Activated naive CD8-positive, alpha-beta T cell treated with anti-CD3 and anti-CD28 coated beads, Interleukin-2, amount 50 U/mL, for 24 hours (primary cell): ENCODE measurements at regions not wholly inside any gene's neighbourhood (a gene's known extent, or its start where the extent isn't known, plus 50 kb on each side); places are given as distances from the start of the nearest gene placed in this dataset.

Source experiments
- ATAC-seq: fragments of 150-1000 bp; cut with Tn5 transposase; one replicate; pipeline ENCODE4 v1.10.0; 2021
- DNase-seq: peaks from one replicate; pipeline ENCODE4 v3.0.0; 2021
- H3K27ac Mint-ChIP-seq: one replicate; pipeline ENCODE4 v1.8.0; 2021; ENCODE audit warnings: mild to moderate bottlenecking, mixed read lengths
- H3K27me3 Mint-ChIP-seq: one replicate; pipeline ENCODE4 v1.8.0; 2021; ENCODE audit warnings: mixed read lengths
- H3K36me3 Mint-ChIP-seq: one replicate; pipeline ENCODE4 v1.8.0; 2021; ENCODE audit warnings: low read depth, mixed read lengths
- H3K4me1 Mint-ChIP-seq: one replicate; pipeline ENCODE4 v1.8.0; 2021; ENCODE audit warnings: mixed read lengths
- H3K4me3 Mint-ChIP-seq: one replicate; pipeline ENCODE4 v1.8.0; 2021; ENCODE audit warnings: mild to moderate bottlenecking, moderate library complexity, mixed read lengths
- H3K9me3 Mint-ChIP-seq: one replicate; pipeline ENCODE4 v1.8.0; 2021; ENCODE audit warnings: mixed read lengths

GRCh38 chr4:31917334-31917733, 1197.2 kb downstream of the PCDH7 start:
- no peak for DNase-seq

GRCh38 chr4:31918891-31919290, 1198.7 kb downstream of the PCDH7 start:
- no peak for ATAC-seq
- Mint-ChIP-seq H3K4me1 (no peaks in the 10 kb centered on the region), H3K9me3 (peaks cover 30% of the 10 kb centered on the region)

More at GRCh38 chr4:31917334-31917733, 1197.2 kb downstream of the PCDH7 start:
- Mint-ChIP-seq H3K27ac (no peak overlapping the region), H3K9me3 (peaks cover 27% of the 10 kb centered on the region), H3K4me3 (no peak overlapping the region), H3K36me3 (no peaks in the 10 kb centered on the region), H3K27me3 (no peaks in the 10 kb centered on the region), H3K4me1 (no peaks in the 10 kb centered on the region)
- ATAC-seq: no peak

GRCh38 chr4:31923634-31924033, 1203.5 kb downstream of the PCDH7 start:
- H3K27ac Mint-ChIP-seq: no peak overlapping the region
- H3K4me3 Mint-ChIP-seq: no peak overlapping the region
- no peaks in the 10 kb centered on the region for H3K4me1 Mint-ChIP-seq
- DNase-seq (no peak), ATAC-seq (no peak)
- H3K36me3 Mint-ChIP-seq: no peaks in the 10 kb centered on the region
- no peaks in the 10 kb centered on the region for H3K27me3 Mint-ChIP-seq
- H3K9me3 Mint-ChIP-seq: peaks cover 19% of the 10 kb centered on the region

More at GRCh38 chr4:31918891-31919290, 1198.7 kb downstream of the PCDH7 start:
- H3K36me3 Mint-ChIP-seq: no peaks in the 10 kb centered on the region
- no peak overlapping the region for H3K27ac Mint-ChIP-seq
- DNase-seq: no peak
- H3K27me3 Mint-ChIP-seq: no peaks in the 10 kb centered on the region
- H3K4me3 Mint-ChIP-seq: no peak overlapping the region

GRCh38 chr4:31929676-31930345, 1209.6 kb downstream of the PCDH7 start:
- ATAC-seq (no peak), DNase-seq (no peak)
- Mint-ChIP-seq H3K4me1 (no peaks in the 10 kb centered on the region), H3K9me3 (peaks cover 9% of the 10 kb centered on the region), H3K27me3 (no peaks in the 10 kb centered on the region), H3K36me3 (no peaks in the 10 kb centered on the region), H3K27ac (no peak overlapping the region), H3K4me3 (no peak overlapping the region)

GRCh38 chr4:31946456-31946855, 1226.3 kb downstream of the PCDH7 start:
- H3K27me3 Mint-ChIP-seq: no peaks in the 10 kb centered on the region
- no peaks in the 10 kb centered on the region for H3K4me1 Mint-ChIP-seq
- DNase-seq (no peak), ATAC-seq (no peak)
- no peaks in the 10 kb centered on the region for H3K9me3 Mint-ChIP-seq
- H3K36me3 Mint-ChIP-seq: no peaks in the 10 kb centered on the region
- H3K27ac Mint-ChIP-seq: no peak overlapping the region
- H3K4me3 Mint-ChIP-seq: no peak overlapping the region

GRCh38 chr4:31947101-31947500, 1226.9 kb downstream of the PCDH7 start:
- ATAC-seq: no peak
- H3K36me3 Mint-ChIP-seq: no peaks in the 10 kb centered on the region
- DNase-seq: no peak
- H3K27me3 Mint-ChIP-seq: no peaks in the 10 kb centered on the region
- H3K4me3 Mint-ChIP-seq: no peak overlapping the region
- H3K27ac Mint-ChIP-seq: no peak overlapping the region
- no peaks in the 10 kb centered on the region for H3K4me1 Mint-ChIP-seq
- H3K9me3 Mint-ChIP-seq: no peaks in the 10 kb centered on the region

GRCh38 chr4:31949045-31949444, 1228.9 kb downstream of the PCDH7 start:
- no peaks in the 10 kb centered on the region for H3K36me3 Mint-ChIP-seq
- H3K4me1 Mint-ChIP-seq: no peaks in the 10 kb centered on the region
- ATAC-seq (no peak), DNase-seq (no peak)
- H3K9me3 Mint-ChIP-seq: no peaks in the 10 kb centered on the region
- H3K27ac Mint-ChIP-seq: no peak overlapping the region
- H3K27me3 Mint-ChIP-seq: no peaks in the 10 kb centered on the region
- no peak overlapping the region for H3K4me3 Mint-ChIP-seq

GRCh38 chr4:31955346-31955745, 1235.2 kb downstream of the PCDH7 start:
- DNase-seq (no peak), ATAC-seq (no peak)
- Mint-ChIP-seq H3K27ac (no peak overlapping the region), H3K36me3 (no peaks in the 10 kb centered on the region), H3K9me3 (peaks cover 18% of the 10 kb centered on the region), H3K4me3 (no peak overlapping the region), H3K27me3 (no peaks in the 10 kb centered on the region), H3K4me1 (no peaks in the 10 kb centered on the region)

- Mint-ChIP-seq H3K27me3 (no peaks in the 10 kb centered on the region), H3K4me1 (no peaks in the 10 kb centered on the region), H3K27ac (no peak overlapping the region), H3K4me3 (no peak overlapping the region), H3K9me3 (peaks cover 23% of the 10 kb centered on the region), H3K36me3 (no peaks in the 10 kb centered on the region)
- DNase-seq (no peak), ATAC-seq (no peak)
These were observed 1239.8 kb downstream of the PCDH7 start for GRCh38 chr4:31959972-31960371.

GRCh38 chr4:31964685-31965084, 1244.5 kb downstream of the PCDH7 start:
- no peaks in the 10 kb centered on the region for H3K36me3 Mint-ChIP-seq

GRCh38 chr4:31968842-31969241, 1248.7 kb downstream of the PCDH7 start:
- H3K4me3 Mint-ChIP-seq: no peak overlapping the region
- no peak for DNase-seq
- H3K27me3 Mint-ChIP-seq: no peaks in the 10 kb centered on the region
- H3K27ac Mint-ChIP-seq: no peak overlapping the region
- peaks cover 7% of the 10 kb centered on the region for H3K9me3 Mint-ChIP-seq
- ATAC-seq: no peak
- H3K4me1 Mint-ChIP-seq: no peaks in the 10 kb centered on the region
- H3K36me3 Mint-ChIP-seq: no peaks in the 10 kb centered on the region

More at GRCh38 chr4:31964685-31965084, 1244.5 kb downstream of the PCDH7 start:
- no peak for DNase-seq
- Mint-ChIP-seq H3K4me3 (no peak overlapping the region), H3K4me1 (no peaks in the 10 kb centered on the region), H3K9me3 (peaks cover 11% of the 10 kb centered on the region), H3K27ac (no peak overlapping the region), H3K27me3 (no peaks in the 10 kb centered on the region)
- no peak for ATAC-seq

- Mint-ChIP-seq H3K27ac (no peak overlapping the region), H3K36me3 (no peaks in the 10 kb centered on the region), H3K27me3 (no peaks in the 10 kb centered on the region), H3K9me3 (peaks cover 11% of the 10 kb centered on the region), H3K4me3 (no peak overlapping the region), H3K4me1 (no peaks in the 10 kb centered on the region)
- ATAC-seq (no peak), DNase-seq (no peak)
These were observed 1254.4 kb downstream of the PCDH7 start for GRCh38 chr4:31974490-31975002.

- Mint-ChIP-seq H3K4me1 (no peaks in the 10 kb centered on the region), H3K27ac (no peak overlapping the region), H3K36me3 (no peaks in the 10 kb centered on the region), H3K9me3 (peaks cover 8% of the 10 kb centered on the region), H3K4me3 (no peak overlapping the region), H3K27me3 (no peaks in the 10 kb centered on the region)
- DNase-seq (no peak), ATAC-seq (no peak)
These were observed 1259.8 kb downstream of the PCDH7 start for GRCh38 chr4:31979988-31980387.

GRCh38 chr4:31983246-31983645, 1263.1 kb downstream of the PCDH7 start:
- DNase-seq: no peak
- Mint-ChIP-seq H3K4me1 (no peaks in the 10 kb centered on the region), H3K9me3 (peaks cover 8% of the 10 kb centered on the region), H3K27ac (no peak overlapping the region), H3K4me3 (no peak overlapping the region), H3K36me3 (no peaks in the 10 kb centered on the region), H3K27me3 (no peaks in the 10 kb centered on the region)
- ATAC-seq: no peak

- Mint-ChIP-seq H3K36me3 (no peaks in the 10 kb centered on the region), H3K9me3 (peaks cover 5% of the 10 kb centered on the region), H3K4me1 (no peaks in the 10 kb centered on the region), H3K27ac (no peak overlapping the region), H3K27me3 (no peaks in the 10 kb centered on the region), H3K4me3 (no peak overlapping the region)
- ATAC-seq: no peak
- no peak for DNase-seq
These were observed 1263.5 kb downstream of the PCDH7 start for GRCh38 chr4:31983677-31984076.

- no peaks in the 10 kb centered on the region for H3K36me3 Mint-ChIP-seq
- H3K4me3 Mint-ChIP-seq: no peak overlapping the region
- no peak for ATAC-seq
- no peak for DNase-seq
- H3K27ac Mint-ChIP-seq: no peak overlapping the region
- H3K27me3 Mint-ChIP-seq: no peaks in the 10 kb centered on the region
- H3K4me1 Mint-ChIP-seq: no peaks in the 10 kb centered on the region
- H3K9me3 Mint-ChIP-seq: peaks cover 5% of the 10 kb centered on the region
These were observed 1264.7 kb downstream of the PCDH7 start for GRCh38 chr4:31984872-31985271.
